ENCODE measurements at regions not wholly inside any gene's neighbourhood (a gene's known extent, or its start where the extent isn't known, plus 50 kb on each side); places are given as distances from the start of the nearest gene placed in this dataset.

- no peak overlapping the region for H3K27ac Mint-ChIP-seq (ENCODE audit: unreplicated experiment)
- no peak for DNase-seq
- ChIA-PET POLR2A (no interaction called here), CTCF (no interaction called here)
- no peaks in the 10 kb centered on the region for H3K4me1 ChIP-seq
- H3K4me3 Mint-ChIP-seq (ENCODE audit: unreplicated experiment), result no peak overlapping the region
- H3K36me3 ChIP-seq (ENCODE audit: control insufficient read depth, insufficient read depth, low read length), result no peaks in the 10 kb centered on the region
- no peaks in the 10 kb centered on the region for H3K36me3 Mint-ChIP-seq (ENCODE audit: insufficient read depth, unreplicated experiment)
- H3K27me3 Mint-ChIP-seq (ENCODE audit: insufficient read depth, unreplicated experiment), result peaks cover 5% of the 10 kb centered on the region
- TF ChIP-seq CTCF (IDR thresholded peaks at IDR 0.05; ENCODE audit: insufficient read depth in 1 of 2, low read depth in 1 of 2, low read length in 1 of 2, severe bottlenecking in 1 of 2, unreplicated experiment in 1 of 2), result no peak
- no peaks in the 10 kb centered on the region for H3K9me3 Mint-ChIP-seq (ENCODE audit: unreplicated experiment)
- H3K27me3 ChIP-seq (replicated peaks; ENCODE audit: control insufficient read depth, insufficient read depth, low read length), result no peaks in the 10 kb centered on the region
- H3K4me1 Mint-ChIP-seq (ENCODE audit: low read depth, unreplicated experiment), result no peaks in the 10 kb centered on the region
- intact Hi-C loops (cut with micrococcal nuclease; ENCODE audit: unreplicated experiment), result no loop called here
- BruUV-seq (replicated peaks), result no TSS peak
- no peak overlapping the region for H3K4me3 ChIP-seq (ENCODE audit: low read depth, low read length)
- no peaks in the 10 kb centered on the region for H3K9me3 ChIP-seq
These were observed 198.4 kb upstream of the NT5C1B start for GRCh38 chr2:18787726-18788125.

- Mint-ChIP-seq H3K27me3 (ENCODE audit: insufficient read depth, unreplicated experiment) (peaks cover 5% of the 10 kb centered on the region), H3K36me3 (ENCODE audit: insufficient read depth, unreplicated experiment) (no peaks in the 10 kb centered on the region), H3K9me3 (ENCODE audit: unreplicated experiment) (no peaks in the 10 kb centered on the region), H3K27ac (ENCODE audit: unreplicated experiment) (no peak overlapping the region), H3K4me3 (ENCODE audit: unreplicated experiment) (no peak overlapping the region), H3K4me1 (ENCODE audit: low read depth, unreplicated experiment) (no peaks in the 10 kb centered on the region)
- H3K4me1 ChIP-seq, result no peaks in the 10 kb centered on the region
- ChIA-PET CTCF (no interaction called here), POLR2A (no interaction called here)
- no peaks in the 10 kb centered on the region for H3K36me3 ChIP-seq (ENCODE audit: control insufficient read depth, insufficient read depth, low read length)
- no peak for TF ChIP-seq CTCF (IDR thresholded peaks at IDR 0.05; ENCODE audit: insufficient read depth in 1 of 2, low read depth in 1 of 2, low read length in 1 of 2, severe bottlenecking in 1 of 2, unreplicated experiment in 1 of 2)
- no peak overlapping the region for H3K4me3 ChIP-seq (ENCODE audit: low read depth, low read length)
- no peaks in the 10 kb centered on the region for H3K9me3 ChIP-seq
- no TSS peak for BruUV-seq (replicated peaks)
- no peak for DNase-seq
- no peaks in the 10 kb centered on the region for H3K27me3 ChIP-seq (replicated peaks; ENCODE audit: control insufficient read depth, insufficient read depth, low read length)
- intact Hi-C loops (cut with micrococcal nuclease; ENCODE audit: unreplicated experiment), result no loop called here
These were observed 194.9 kb upstream of the NT5C1B start for GRCh38 chr2:18784245-18784644.

GRCh38 chr2:18781541-18782280 lies 192.3 kb upstream of the NT5C1B start:
- no peaks in the 10 kb centered on the region for H3K36me3 Mint-ChIP-seq (ENCODE audit: insufficient read depth, unreplicated experiment)
- no peak overlapping the region for H3K4me3 ChIP-seq (ENCODE audit: low read depth, low read length)
- CTCF ChIA-PET, result no interaction called here
- intact Hi-C loops (cut with micrococcal nuclease; ENCODE audit: unreplicated experiment), result no loop called here
- no TSS peak for BruUV-seq (replicated peaks)
- H3K36me3 ChIP-seq (ENCODE audit: control insufficient read depth, insufficient read depth, low read length), result no peaks in the 10 kb centered on the region
- H3K4me1 Mint-ChIP-seq (ENCODE audit: low read depth, unreplicated experiment), result no peaks in the 10 kb centered on the region
- H3K9me3 Mint-ChIP-seq (ENCODE audit: unreplicated experiment), result no peaks in the 10 kb centered on the region
- H3K4me3 Mint-ChIP-seq (ENCODE audit: unreplicated experiment), result no peak overlapping the region
- H3K4me1 ChIP-seq, result no peaks in the 10 kb centered on the region
- no peaks in the 10 kb centered on the region for H3K9me3 ChIP-seq
- peaks cover 3% of the 10 kb centered on the region for H3K27me3 Mint-ChIP-seq (ENCODE audit: insufficient read depth, unreplicated experiment)
- TF ChIP-seq CTCF (IDR thresholded peaks at IDR 0.05; ENCODE audit: insufficient read depth in 1 of 2, low read depth in 1 of 2, low read length in 1 of 2, severe bottlenecking in 1 of 2, unreplicated experiment in 1 of 2), result no peak
- no peak overlapping the region for H3K27ac Mint-ChIP-seq (ENCODE audit: unreplicated experiment)
- no peak for DNase-seq
- no peaks in the 10 kb centered on the region for H3K27me3 ChIP-seq (replicated peaks; ENCODE audit: control insufficient read depth, insufficient read depth, low read length)
- POLR2A ChIA-PET, result no interaction called here
